Activated T-cell treated with anti-CD3 and anti-CD28 coated beads for 24 hours (primary cell): ENCODE measurements at regions not wholly inside any gene's neighbourhood (a gene's known extent, or its start where the extent isn't known, plus 50 kb on each side); places are given as distances from the start of the nearest gene placed in this dataset.

Experiments
- DNase-seq: peaks from one replicate; pipeline ENCODE4 v3.0.0-alpha.2; 2020; ENCODE audit warnings: low read depth

GRCh38 chr14:98298481-98299244, 973.3 kb downstream of the BCL11B start:
- DNase-seq = no peak

- DNase-seq = no peak
These were observed 970.3 kb downstream of the BCL11B start for GRCh38 chr14:98301681-98302080.

GRCh38 chr14:98304574-98304973, 967.4 kb downstream of the BCL11B start:
- no peak for DNase-seq

GRCh38 chr14:98309591-98309990, 962.4 kb downstream of the BCL11B start:
- DNase-seq = no peak

- no peak for DNase-seq
These were observed 960.0 kb downstream of the BCL11B start for GRCh38 chr14:98312006-98312405.

- DNase-seq = no peak
These were observed 950.2 kb downstream of the BCL11B start for GRCh38 chr14:98321841-98322240.

GRCh38 chr14:98323836-98324235, 948.2 kb downstream of the BCL11B start:
- no peak for DNase-seq

GRCh38 chr14:98325761-98326160, 946.2 kb downstream of the BCL11B start:
- DNase-seq = no peak

- no peak for DNase-seq
These were observed 943.5 kb downstream of the BCL11B start for GRCh38 chr14:98328496-98328895.

- DNase-seq = no peak
These were observed 937.8 kb downstream of the BCL11B start for GRCh38 chr14:98334186-98334585.

- no peak for DNase-seq
These were observed 930.8 kb downstream of the BCL11B start for GRCh38 chr14:98341211-98341610.

- DNase-seq = no peak
These were observed 926.8 kb downstream of the BCL11B start for GRCh38 chr14:98345161-98345560.

GRCh38 chr14:98347686-98348085, 924.3 kb downstream of the BCL11B start:
- DNase-seq = no peak

- DNase-seq = no peak
These were observed 923.5 kb downstream of the BCL11B start for GRCh38 chr14:98348505-98348904.

GRCh38 chr14:98350213-98350612, 921.8 kb downstream of the BCL11B start:
- DNase-seq = no peak

GRCh38 chr14:98364961-98365360, 907.0 kb downstream of the BCL11B start:
- DNase-seq = no peak

GRCh38 chr14:98366429-98366828, 905.6 kb downstream of the BCL11B start:
- DNase-seq = no peak

- DNase-seq = no peak
These were observed 903.8 kb downstream of the BCL11B start for GRCh38 chr14:98368221-98368620.

- DNase-seq = no peak
These were observed 903.1 kb downstream of the BCL11B start for GRCh38 chr14:98368916-98369315.

GRCh38 chr14:98369344-98369743, 902.7 kb downstream of the BCL11B start:
- no peak for DNase-seq

GRCh38 chr14:98370352-98370751, 901.6 kb downstream of the BCL11B start:
- no peak for DNase-seq

GRCh38 chr14:98371141-98371540, 900.9 kb downstream of the BCL11B start:
- DNase-seq = no peak

GRCh38 chr14:98374136-98374535, 897.9 kb downstream of the BCL11B start:
- no peak for DNase-seq

- DNase-seq = no peak
These were observed 896.4 kb downstream of the BCL11B start for GRCh38 chr14:98375566-98375965.
